K562 (cell line): ENCODE measurements at regions not wholly inside any gene's neighbourhood (a gene's known extent, or its start where the extent isn't known, plus 50 kb on each side); places are given as distances from the start of the nearest gene placed in this dataset.

Experiments
- ATAC-seq: fragments of 200-7000 bp; cut with Tn5 transposase; 3 replicates; pipeline ENCODE4 v1.9.1; 2020; ENCODE audit warnings: moderate library complexity
- BruUV-seq: library from RNA; stranded (reverse); fragments of 400-500 nt; replicated peaks from 2 replicates; lab custom pipeline; 2021; lab: Mats Ljungman, UMichigan
- CTCF ChIA-PET: fragments of 300-600 bp; formaldehyde crosslinking; extraction: SDS; loops from one replicate; lab custom pipeline; 2021; ENCODE audit warnings: low intra/inter-chr PET ratio; lab: Yijun Ruan, JAX
- POLR2A ChIA-PET: fragments of 300-600, 350-650 bp; sonication (Branson Sonifier 250); formaldehyde crosslinking; extraction: SDS; loops from one replicate; lab custom pipeline; 2021; ENCODE audit warnings: antibody characterized with exemption, inconsistent platforms; lab: Yijun Ruan, JAX
- DNase-seq, 4 experiments: peaks; one replicate each; pipeline versions ENCODE4 v3.0.0 to v3.0.0-alpha.2; 2011 to 2018; ENCODE audit warnings: low spot score in 3 of 4, mixed read lengths in 3 of 4; ENCODE audit errors: extremely low read depth in 1 of 4
- FAIRE-seq: peaks from 2 replicates; lab custom pipeline; 2011; peaks lifted over from hg19 to GRCh38; lab: Jason Lieb, UNC
- H2AFZ ChIP-seq: 2 replicates; pipeline ENCODE4 v1.6.0; 2011; ENCODE audit warnings: low read depth, low read length, control low read depth, inconsistent platforms
- H3K27ac ChIP-seq: fragments of 200-600 bp; 3 replicates; pipeline ENCODE4 v1.8.0; 2011; ENCODE audit warnings: low read depth, mild to moderate bottlenecking, control low read depth, inconsistent platforms, low read length, moderate library complexity, mixed read lengths; ENCODE audit errors: extremely low read depth
- H3K27me3 ChIP-seq, 2 experiments: fragments of 300-600 bp in 1 of 2; 2 replicates in 1 of 2; 3 replicates in 1 of 2; pipeline versions ENCODE4 v1.6.0 to v1.8.0; 2011; ENCODE audit warnings: inconsistent platforms in 2 of 2, low read length in 2 of 2, mild to moderate bottlenecking in 1 of 2, mixed read lengths in 1 of 2, moderate library complexity in 1 of 2; ENCODE audit not compliant: control insufficient read depth in 2 of 2, insufficient read depth in 2 of 2
- H3K36me3 ChIP-seq: fragments of 300-600 bp; 3 replicates; pipeline ENCODE4 v1.8.0; 2011; ENCODE audit warnings: mild to moderate bottlenecking, low read length, inconsistent platforms; ENCODE audit not compliant: control insufficient read depth, insufficient read depth
- H3K4me1 ChIP-seq, 2 experiments: fragments of 200-600 bp in 1 of 2; replicated peaks in 1 of 2; 2 replicates in 1 of 2; 3 replicates in 1 of 2; pipeline versions ENCODE4 v1.5.1 to v1.8.0; 2011; ENCODE audit warnings: inconsistent platforms in 2 of 2, low read length in 2 of 2, mild to moderate bottlenecking in 1 of 2, mixed read lengths in 1 of 2, moderate library complexity in 1 of 2; ENCODE audit not compliant: control insufficient read depth in 2 of 2, insufficient read depth in 2 of 2
- H3K4me2 ChIP-seq: 2 replicates; pipeline ENCODE4 v1.6.1; 2011; ENCODE audit warnings: low read length, control low read depth, inconsistent platforms, mixed read lengths; ENCODE audit not compliant: insufficient read depth
- H3K4me3 ChIP-seq: fragments of 200-600 bp; sonication (generic), shearing (Covaris generic); 2 replicates; pipeline ENCODE4 v1.5.1; 2016; ENCODE audit warnings: control low read depth, inconsistent platforms
- H3K79me2 ChIP-seq: fragments of 200-600 bp; 3 replicates; pipeline ENCODE4 v1.8.0; 2011; ENCODE audit warnings: low read length, inconsistent platforms; ENCODE audit not compliant: control insufficient read depth, insufficient read depth
- H3K9ac ChIP-seq, 2 experiments: 2 replicates each; pipeline versions ENCODE4 v1.6.0 to v1.6.1; 2011; ENCODE audit warnings: low read depth in 2 of 2, low read length in 2 of 2, control low read depth in 1 of 2, inconsistent platforms in 1 of 2, mild to moderate bottlenecking in 1 of 2, mixed read lengths in 1 of 2; ENCODE audit not compliant: insufficient read depth in 1 of 2
- H3K9me1 ChIP-seq: one replicate; pipeline ENCODE4 v1.6.0; 2011; ENCODE audit warnings: inconsistent platforms, mild to moderate bottlenecking, low read length, moderate library complexity; ENCODE audit not compliant: control insufficient read depth, insufficient read depth
- H3K9me3 ChIP-seq: replicated peaks from 2 replicates; pipeline ENCODE4 v1.5.1; 2011; ENCODE audit warnings: low read depth, low read length, inconsistent platforms; ENCODE audit not compliant: control insufficient read depth, insufficient read depth
- H4K20me1 ChIP-seq: replicated peaks from 2 replicates; pipeline ENCODE4 v1.6.1; 2011; ENCODE audit warnings: low read length, inconsistent platforms, mixed read lengths; ENCODE audit not compliant: control insufficient read depth, insufficient read depth
- BRF1 ChIP-seq: IDR thresholded peaks from 3 replicates; pipeline ENCODE4 v1.6.1; 2011; ENCODE audit warnings: borderline replicate concordance, mild to moderate bottlenecking; ENCODE audit not compliant: insufficient read length; ENCODE audit errors: extremely low read depth
- GABPA ChIP-seq: fragments of 200-800 bp; sonication (Bioruptor generic); conservative IDR thresholded peaks from 2 replicates; pipeline ENCODE4 v1.6.1; 2016; ENCODE audit warnings: low read depth, missing genetic modification characterization, missing compliant biosample characterization
- HDAC1 ChIP-seq, 2 experiments: fragments of 450-650 bp; IDR thresholded peaks; 2 replicates each; pipeline ENCODE4 v1.6.1; 2016 to 2017; ENCODE audit warnings: inconsistent platforms in 1 of 2, mild to moderate bottlenecking in 1 of 2, moderate library complexity in 1 of 2
- HNRNPLL ChIP-seq: fragments of 200-400 bp; formaldehyde crosslinking; IDR thresholded peaks from 2 replicates; pipeline ENCODE4 v1.6.1; 2017; ENCODE audit warnings: low read length, low read depth, mild to moderate bottlenecking; ENCODE audit not compliant: poor library complexity, severe bottlenecking
- KLF1 ChIP-seq: fragments of 450-650 bp; IDR thresholded peaks from 2 replicates; pipeline ENCODE4 v1.6.1; 2016; ENCODE audit warnings: missing genetic modification characterization, missing compliant biosample characterization
- POLR2AphosphoS2 ChIP-seq: IDR thresholded peaks from 2 replicates; pipeline ENCODE4 v1.6.1; 2012; ENCODE audit warnings: low read length, improper control_type of control experiment
- RBM14 ChIP-seq: fragments of 200-400 bp; formaldehyde crosslinking; IDR thresholded peaks from 2 replicates; pipeline ENCODE4 v1.6.1; 2018; ENCODE audit warnings: low read depth, mild to moderate bottlenecking, low read length, moderate library complexity, borderline replicate concordance; ENCODE audit not compliant: insufficient read depth
- ZNF583 ChIP-seq: fragments of 250-450 bp; sonication (Bioruptor Pico); IDR thresholded peaks from 2 replicates; pipeline ENCODE4 v1.4.0; 2020
- ZNF644 ChIP-seq: fragments of 200-800 bp; sonication (Bioruptor generic); IDR thresholded peaks from 2 replicates; pipeline ENCODE4 v1.6.1; 2016; ENCODE audit warnings: low read depth, missing genetic modification characterization, missing compliant biosample characterization
- in situ Hi-C: fragments of 300-500 bp; cut with MboI; formaldehyde crosslinking; loops from 4 replicates; pipeline ENCODE4 v1.15.0; 2018; ENCODE audit warnings: inconsistent platforms, mixed read lengths
- intact Hi-C: fragments of 100-400 bp; cut with micrococcal nuclease; formaldehyde crosslinking; loops from 2 replicates; pipeline ENCODE4 v1.14.2; 2022
- TF ChIP-seq, protein P1 (sequence below): fragments of 450-650 bp; IDR thresholded peaks from 2 replicates; pipeline ENCODE4 v1.6.1; 2017; ENCODE audit warnings: antibody characterized with exemption, mild to moderate bottlenecking

DNA sequence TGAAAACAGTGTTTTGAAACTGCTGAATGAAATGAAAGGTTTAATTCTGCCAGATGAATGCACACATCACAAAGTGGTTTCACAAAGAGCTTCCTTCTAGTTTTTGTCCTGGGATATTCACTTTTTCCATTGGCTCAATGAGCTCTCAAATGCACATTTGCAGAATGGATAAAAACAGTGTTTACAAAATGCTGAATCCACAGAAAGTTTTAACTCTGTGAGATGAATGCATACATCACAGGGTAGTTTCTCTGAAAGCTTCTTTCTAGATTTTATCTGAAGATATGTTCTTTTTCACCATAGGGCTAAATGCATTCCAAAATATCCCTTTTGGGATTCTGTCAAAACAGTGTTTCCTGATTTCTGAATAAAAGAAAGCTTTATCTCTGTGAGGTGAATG, 237.6 kb downstream of the OR4A5 start:
- in situ Hi-C loops (no loop called here), intact Hi-C loops (no loop called here)
- no TSS peak for BruUV-seq
- Histone ChIP-seq H4K20me1 (no peaks in the 10 kb centered on the region), H3K79me2 (no peaks in the 10 kb centered on the region), H3K9me1 (no peaks in the 10 kb centered on the region), H3K9ac (no peak overlapping the region), H2AFZ (no peak overlapping the region), H3K36me3 (no peaks in the 10 kb centered on the region), H3K27me3 (no peaks in the 10 kb centered on the region), H3K4me3 (no peak overlapping the region), H3K4me1 (no peaks in the 10 kb centered on the region), H3K9me3 (no peaks in the 10 kb centered on the region), H3K4me2 (no peak overlapping the region), H3K27ac (no peak overlapping the region)
- DNase-seq, result no peak
- ChIA-PET CTCF (no interaction called here), POLR2A (no interaction called here)
- TF ChIP-seq RBM14 (no peak), BRF1 (no peak), ZNF644 (no peak), KLF1 (tag) (no peak), ZNF583 (CRISPR knock-in tag) (no peak), POLR2AphosphoS2 (no peak), HNRNPLL (no peak), HDAC1 (IDR thresholded peaks at IDR 0.05) (no peak), GABPA (tag) (no peak)
- TF ChIP-seq, protein P1, sequence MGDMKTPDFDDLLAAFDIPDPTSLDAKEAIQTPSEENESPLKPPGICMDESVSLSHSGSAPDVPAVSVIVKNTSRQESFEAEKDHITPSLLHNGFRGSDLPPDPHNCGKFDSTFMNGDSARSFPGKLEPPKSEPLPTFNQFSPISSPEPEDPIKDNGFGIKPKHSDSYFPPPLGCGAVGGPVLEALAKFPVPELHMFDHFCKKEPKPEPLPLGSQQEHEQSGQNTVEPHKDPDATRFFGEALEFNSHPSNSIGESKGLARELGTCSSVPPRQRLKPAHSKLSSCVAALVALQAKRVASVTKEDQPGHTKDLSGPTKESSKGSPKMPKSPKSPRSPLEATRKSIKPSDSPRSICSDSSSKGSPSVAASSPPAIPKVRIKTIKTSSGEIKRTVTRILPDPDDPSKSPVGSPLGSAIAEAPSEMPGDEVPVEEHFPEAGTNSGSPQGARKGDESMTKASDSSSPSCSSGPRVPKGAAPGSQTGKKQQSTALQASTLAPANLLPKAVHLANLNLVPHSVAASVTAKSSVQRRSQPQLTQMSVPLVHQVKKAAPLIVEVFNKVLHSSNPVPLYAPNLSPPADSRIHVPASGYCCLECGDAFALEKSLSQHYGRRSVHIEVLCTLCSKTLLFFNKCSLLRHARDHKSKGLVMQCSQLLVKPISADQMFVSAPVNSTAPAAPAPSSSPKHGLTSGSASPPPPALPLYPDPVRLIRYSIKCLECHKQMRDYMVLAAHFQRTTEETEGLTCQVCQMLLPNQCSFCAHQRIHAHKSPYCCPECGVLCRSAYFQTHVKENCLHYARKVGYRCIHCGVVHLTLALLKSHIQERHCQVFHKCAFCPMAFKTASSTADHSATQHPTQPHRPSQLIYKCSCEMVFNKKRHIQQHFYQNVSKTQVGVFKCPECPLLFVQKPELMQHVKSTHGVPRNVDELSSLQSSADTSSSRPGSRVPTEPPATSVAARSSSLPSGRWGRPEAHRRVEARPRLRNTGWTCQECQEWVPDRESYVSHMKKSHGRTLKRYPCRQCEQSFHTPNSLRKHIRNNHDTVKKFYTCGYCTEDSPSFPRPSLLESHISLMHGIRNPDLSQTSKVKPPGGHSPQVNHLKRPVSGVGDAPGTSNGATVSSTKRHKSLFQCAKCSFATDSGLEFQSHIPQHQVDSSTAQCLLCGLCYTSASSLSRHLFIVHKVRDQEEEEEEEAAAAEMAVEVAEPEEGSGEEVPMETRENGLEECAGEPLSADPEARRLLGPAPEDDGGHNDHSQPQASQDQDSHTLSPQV, result no peak
- no peak for FAIRE-seq
- no peak for ATAC-seq
